T-helper 2 cell treated with Interferon-gamma antibody and Interleukin-4, amounts not matched to agents 5 μg/mL and 100 μg/mL, for 36 hours (primary cell): ENCODE measurements at regions not wholly inside any gene's neighbourhood (a gene's known extent, or its start where the extent isn't known, plus 50 kb on each side); places are given as distances from the start of the nearest gene placed in this dataset.

Experiments
- DNase-seq: peaks from one replicate; pipeline ENCODE4 v3.0.0; 2021; ENCODE audit warnings: low spot score
- H3K27ac Mint-ChIP-seq: one replicate; pipeline ENCODE4 v1.8.0; 2021; ENCODE audit warnings: mild to moderate bottlenecking, mixed read lengths
- H3K27me3 Mint-ChIP-seq: one replicate; pipeline ENCODE4 v1.8.0; 2021; ENCODE audit warnings: low read depth, mixed read lengths
- H3K36me3 Mint-ChIP-seq: one replicate; pipeline ENCODE4 v1.8.0; 2021; ENCODE audit warnings: low read depth, mixed read lengths
- H3K4me1 Mint-ChIP-seq: one replicate; pipeline ENCODE4 v1.8.0; 2021; ENCODE audit warnings: low read depth, mixed read lengths
- H3K4me3 Mint-ChIP-seq: one replicate; pipeline ENCODE4 v1.8.0; 2022; ENCODE audit warnings: mild to moderate bottlenecking, moderate library complexity, mixed read lengths
- H3K9me3 Mint-ChIP-seq: one replicate; pipeline ENCODE4 v1.8.0; 2021; ENCODE audit warnings: mixed read lengths

- no peaks in the 10 kb centered on the region for H3K36me3 Mint-ChIP-seq
- H3K4me1 Mint-ChIP-seq: no peaks in the 10 kb centered on the region
- no peak for DNase-seq
- no peak overlapping the region for H3K4me3 Mint-ChIP-seq
- H3K27ac Mint-ChIP-seq: no peak overlapping the region
- H3K9me3 Mint-ChIP-seq: no peaks in the 10 kb centered on the region
- H3K27me3 Mint-ChIP-seq: no peaks in the 10 kb centered on the region
These were observed 430.1 kb downstream of the MED13L start for GRCh38 chr12:115847398-115847797.

DNA sequence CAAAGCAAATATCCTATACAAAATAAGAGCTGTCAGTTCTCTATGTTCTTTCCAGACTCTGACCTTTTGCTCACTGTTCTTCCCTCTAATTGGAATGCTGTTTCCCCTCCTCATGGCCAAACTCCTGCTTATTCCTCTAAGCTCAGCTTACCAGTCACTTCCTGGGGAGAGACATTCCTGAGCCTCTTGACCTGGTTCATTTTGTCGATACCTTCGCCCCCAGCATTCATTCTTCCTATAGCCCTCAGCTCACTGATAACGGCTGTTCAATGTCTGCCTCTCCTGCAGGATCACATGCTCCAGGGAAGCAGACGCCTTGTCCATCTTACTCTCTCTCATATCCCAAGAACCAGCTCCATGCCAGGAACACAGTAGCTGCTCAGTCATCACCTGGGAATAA is 431.0 kb downstream of the MED13L start:
- Mint-ChIP-seq H3K4me1 (no peaks in the 10 kb centered on the region), H3K27ac (no peak overlapping the region), H3K9me3 (no peaks in the 10 kb centered on the region), H3K4me3 (no peak overlapping the region), H3K36me3 (no peaks in the 10 kb centered on the region), H3K27me3 (no peaks in the 10 kb centered on the region)
- DNase-seq: no peak

- H3K9me3 Mint-ChIP-seq: no peaks in the 10 kb centered on the region
- no peak overlapping the region for H3K4me3 Mint-ChIP-seq
- no peak for DNase-seq
- no peak overlapping the region for H3K27ac Mint-ChIP-seq
- H3K27me3 Mint-ChIP-seq: no peaks in the 10 kb centered on the region
- H3K36me3 Mint-ChIP-seq: no peaks in the 10 kb centered on the region
- no peaks in the 10 kb centered on the region for H3K4me1 Mint-ChIP-seq
These were observed 437.3 kb downstream of the MED13L start for GRCh38 chr12:115840159-115840558.

GRCh38 chr12:115838952-115839351 is 438.5 kb downstream of the MED13L start:
- Mint-ChIP-seq H3K4me1 (no peaks in the 10 kb centered on the region), H3K36me3 (no peaks in the 10 kb centered on the region), H3K9me3 (no peaks in the 10 kb centered on the region), H3K4me3 (no peak overlapping the region), H3K27me3 (no peaks in the 10 kb centered on the region), H3K27ac (no peak overlapping the region)
- no peak for DNase-seq

- Mint-ChIP-seq H3K27me3 (no peaks in the 10 kb centered on the region), H3K27ac (no peak overlapping the region), H3K9me3 (no peaks in the 10 kb centered on the region), H3K4me1 (no peaks in the 10 kb centered on the region), H3K36me3 (no peaks in the 10 kb centered on the region), H3K4me3 (no peak overlapping the region)
- no peak for DNase-seq
These were observed 440.3 kb downstream of the MED13L start for GRCh38 chr12:115837220-115837619.

- no peak for DNase-seq
- Mint-ChIP-seq H3K9me3 (no peaks in the 10 kb centered on the region), H3K4me3 (no peak overlapping the region), H3K36me3 (no peaks in the 10 kb centered on the region), H3K27me3 (no peaks in the 10 kb centered on the region), H3K27ac (no peak overlapping the region), H3K4me1 (no peaks in the 10 kb centered on the region)
These were observed 442.0 kb downstream of the MED13L start for GRCh38 chr12:115835445-115835844.

DNA sequence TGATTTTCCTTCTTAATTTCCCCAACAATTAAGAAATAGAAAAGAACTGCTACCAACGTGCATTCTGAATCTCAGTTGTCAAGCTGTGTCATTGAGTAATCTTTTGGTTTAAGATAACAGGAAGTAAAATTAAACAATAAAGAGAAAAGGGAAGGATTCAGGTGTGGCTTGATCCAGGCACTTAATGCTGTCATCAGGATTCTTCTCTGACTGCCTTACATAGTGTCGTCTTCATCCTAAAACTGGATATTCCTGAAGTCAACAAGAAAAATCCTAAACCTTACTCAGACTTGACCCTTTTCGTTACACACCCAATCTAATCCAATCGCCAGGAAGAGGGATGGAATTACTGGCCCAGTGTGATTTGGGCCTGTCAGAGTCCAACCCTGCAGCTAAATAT is 443.8 kb downstream of the MED13L start:
- Mint-ChIP-seq H3K27me3 (no peaks in the 10 kb centered on the region), H3K27ac (no peak overlapping the region), H3K9me3 (no peaks in the 10 kb centered on the region), H3K36me3 (no peaks in the 10 kb centered on the region), H3K4me3 (no peak overlapping the region), H3K4me1 (no peaks in the 10 kb centered on the region)
- no peak for DNase-seq

DNA sequence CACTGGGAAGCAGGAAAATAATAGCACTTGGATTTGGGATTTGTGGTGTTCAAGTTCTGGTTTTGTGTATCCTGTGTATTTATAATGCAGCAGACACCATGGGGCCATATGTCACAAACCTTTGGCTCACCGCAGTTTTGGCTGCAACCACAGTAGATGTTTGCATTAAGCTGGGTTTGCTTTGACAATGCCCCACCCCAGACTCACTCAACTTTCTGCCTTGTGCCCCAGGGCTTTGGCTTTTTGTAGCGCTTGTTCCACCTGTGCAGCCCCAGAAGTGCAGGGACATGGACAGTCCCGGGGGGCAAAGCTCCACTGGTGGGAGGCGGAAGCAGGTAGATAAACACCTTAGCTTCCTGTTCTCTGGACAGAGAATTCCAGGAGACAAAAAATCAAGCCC is 446.9 kb downstream of the MED13L start:
- no peak for DNase-seq
- H3K27ac Mint-ChIP-seq: no peak overlapping the region
- no peak overlapping the region for H3K4me3 Mint-ChIP-seq
- H3K36me3 Mint-ChIP-seq: no peaks in the 10 kb centered on the region
- H3K9me3 Mint-ChIP-seq: no peaks in the 10 kb centered on the region
- H3K27me3 Mint-ChIP-seq: no peaks in the 10 kb centered on the region
- H3K4me1 Mint-ChIP-seq: no peaks in the 10 kb centered on the region

DNA sequence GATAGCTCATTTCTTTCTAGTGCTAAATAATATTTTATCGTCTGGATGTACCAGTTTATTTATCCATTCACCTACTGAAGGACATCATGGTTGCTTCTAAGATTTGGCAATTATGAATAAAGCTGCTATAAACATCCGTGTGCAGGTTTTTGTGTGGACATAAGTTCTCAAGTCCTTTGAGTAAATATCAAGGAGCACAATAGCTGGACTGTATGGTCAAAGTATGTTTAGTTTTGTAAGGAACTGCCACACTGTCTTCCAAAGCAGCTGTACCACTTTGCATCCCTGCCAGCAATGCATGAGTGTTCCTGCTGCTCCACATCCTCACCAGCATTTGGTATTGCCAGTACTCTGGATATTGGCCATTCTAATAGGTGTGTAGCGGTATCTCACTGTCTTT is 447.4 kb downstream of the MED13L start:
- no peak overlapping the region for H3K27ac Mint-ChIP-seq
- no peaks in the 10 kb centered on the region for H3K9me3 Mint-ChIP-seq
- H3K27me3 Mint-ChIP-seq: no peaks in the 10 kb centered on the region
- DNase-seq: no peak
- no peaks in the 10 kb centered on the region for H3K36me3 Mint-ChIP-seq
- no peaks in the 10 kb centered on the region for H3K4me1 Mint-ChIP-seq
- no peak overlapping the region for H3K4me3 Mint-ChIP-seq

DNA sequence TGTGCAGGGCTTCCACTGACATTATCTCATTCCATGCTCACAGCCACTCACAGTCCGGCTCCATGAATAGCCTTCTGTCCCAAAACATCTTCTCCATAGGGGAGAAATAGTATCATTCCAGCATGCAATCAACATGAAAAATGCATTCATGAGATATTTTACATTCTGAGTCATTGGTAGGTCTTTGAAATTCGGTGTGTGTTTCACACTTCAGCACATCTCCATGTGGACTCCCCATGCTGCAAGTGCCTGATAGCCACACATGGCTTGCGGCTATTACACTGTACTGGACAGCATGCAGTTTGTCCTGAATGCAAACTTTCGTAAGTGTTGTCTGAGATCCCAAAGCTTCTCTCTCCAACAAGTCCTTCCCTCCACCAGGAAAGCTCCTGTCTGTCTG is 449.3 kb downstream of the MED13L start:
- Mint-ChIP-seq H3K9me3 (no peaks in the 10 kb centered on the region), H3K36me3 (no peaks in the 10 kb centered on the region), H3K4me3 (no peak overlapping the region), H3K27ac (no peak overlapping the region), H3K4me1 (no peaks in the 10 kb centered on the region), H3K27me3 (no peaks in the 10 kb centered on the region)
- no peak for DNase-seq

- no peaks in the 10 kb centered on the region for H3K36me3 Mint-ChIP-seq
- no peak overlapping the region for H3K27ac Mint-ChIP-seq
- DNase-seq: no peak
- H3K4me3 Mint-ChIP-seq: no peak overlapping the region
- H3K9me3 Mint-ChIP-seq: no peaks in the 10 kb centered on the region
- no peaks in the 10 kb centered on the region for H3K27me3 Mint-ChIP-seq
- H3K4me1 Mint-ChIP-seq: no peaks in the 10 kb centered on the region
These were observed 452.4 kb downstream of the MED13L start for GRCh38 chr12:115824936-115825602.

- Mint-ChIP-seq H3K27ac (no peak overlapping the region), H3K27me3 (no peaks in the 10 kb centered on the region), H3K4me3 (no peak overlapping the region), H3K36me3 (no peaks in the 10 kb centered on the region), H3K9me3 (no peaks in the 10 kb centered on the region), H3K4me1 (no peaks in the 10 kb centered on the region)
- DNase-seq: no peak
These were observed 453.9 kb downstream of the MED13L start for GRCh38 chr12:115823635-115824034.

GRCh38 chr12:115820656-115821055 is 456.8 kb downstream of the MED13L start:
- no peaks in the 10 kb centered on the region for H3K9me3 Mint-ChIP-seq
- H3K4me3 Mint-ChIP-seq: no peak overlapping the region
- H3K4me1 Mint-ChIP-seq: no peaks in the 10 kb centered on the region
- no peaks in the 10 kb centered on the region for H3K36me3 Mint-ChIP-seq
- H3K27ac Mint-ChIP-seq: no peak overlapping the region
- no peak for DNase-seq
- no peaks in the 10 kb centered on the region for H3K27me3 Mint-ChIP-seq

- Mint-ChIP-seq H3K27ac (no peak overlapping the region), H3K27me3 (no peaks in the 10 kb centered on the region), H3K36me3 (no peaks in the 10 kb centered on the region), H3K9me3 (no peaks in the 10 kb centered on the region), H3K4me1 (no peaks in the 10 kb centered on the region), H3K4me3 (no peak overlapping the region)
- no peak for DNase-seq
These were observed 458.5 kb downstream of the MED13L start for GRCh38 chr12:115818973-115819372.

DNA sequence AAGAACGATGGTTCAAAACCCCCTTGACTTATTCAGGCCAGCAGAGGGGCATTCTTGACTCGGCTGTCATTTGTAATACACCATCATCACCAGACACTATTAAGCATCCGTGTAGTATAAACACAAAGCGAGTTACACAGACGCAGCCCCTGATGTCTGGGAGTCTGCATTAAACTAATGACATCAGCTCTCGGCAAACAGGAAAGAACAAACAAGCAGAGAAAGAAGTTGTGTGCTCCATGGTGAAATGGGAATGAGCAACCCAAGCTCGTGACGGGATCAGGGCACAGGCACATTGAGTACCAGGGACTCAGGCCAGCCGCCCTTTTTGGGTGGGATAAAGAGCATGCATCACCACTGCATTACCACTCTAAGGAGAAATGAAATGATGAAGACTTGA is 460.1 kb downstream of the MED13L start:
- H3K4me1 Mint-ChIP-seq: no peaks in the 10 kb centered on the region
- no peaks in the 10 kb centered on the region for H3K27me3 Mint-ChIP-seq
- H3K9me3 Mint-ChIP-seq: peaks cover 5% of the 10 kb centered on the region
- H3K27ac Mint-ChIP-seq: no peak overlapping the region
- H3K4me3 Mint-ChIP-seq: no peak overlapping the region
- no peak for DNase-seq
- H3K36me3 Mint-ChIP-seq: no peaks in the 10 kb centered on the region
